Endothelial cell of hepatic sinusoid (primary cell): ENCODE measurements at regions not wholly inside any gene's neighbourhood (a gene's known extent, or its start where the extent isn't known, plus 50 kb on each side); places are given as distances from the start of the nearest gene placed in this dataset.

Experiments
- in situ Hi-C: cut with HindIII; loops from 2 replicates; pipeline ENCODE4 v1.10.0; 2017; ENCODE audit warnings: low sequenced_read_pairs

DNA sequence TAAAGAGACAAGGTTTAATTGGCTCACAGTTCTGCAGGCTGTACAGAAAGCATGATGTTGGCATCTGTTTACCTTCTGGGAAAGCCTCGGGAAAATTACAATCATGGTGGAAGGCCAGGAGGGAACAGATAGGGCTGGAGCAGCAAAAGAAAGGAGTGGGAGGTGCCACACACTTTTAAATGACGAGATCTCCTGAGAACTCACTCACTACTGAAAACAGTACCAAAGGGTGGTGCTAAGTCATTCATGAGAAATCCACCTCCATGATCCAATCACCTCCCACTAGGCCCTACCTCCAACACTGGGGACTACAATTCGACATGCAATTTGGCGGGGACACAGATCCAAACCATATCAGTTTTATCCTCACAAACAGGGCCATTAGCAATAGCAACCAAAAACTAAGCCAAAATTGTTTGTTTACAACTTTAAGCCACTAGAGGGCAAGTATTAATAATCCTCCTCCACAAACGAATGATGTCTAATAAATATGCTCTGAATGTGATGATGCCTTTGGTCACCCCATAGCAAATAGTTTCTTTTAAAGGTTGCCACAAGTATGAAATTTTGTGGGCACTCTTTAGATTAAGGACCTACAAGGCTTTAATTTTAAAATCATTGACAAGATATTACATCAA is 129.2 kb upstream of the NRBF2 start:
- in situ Hi-C loops = no loop called here

DNA sequence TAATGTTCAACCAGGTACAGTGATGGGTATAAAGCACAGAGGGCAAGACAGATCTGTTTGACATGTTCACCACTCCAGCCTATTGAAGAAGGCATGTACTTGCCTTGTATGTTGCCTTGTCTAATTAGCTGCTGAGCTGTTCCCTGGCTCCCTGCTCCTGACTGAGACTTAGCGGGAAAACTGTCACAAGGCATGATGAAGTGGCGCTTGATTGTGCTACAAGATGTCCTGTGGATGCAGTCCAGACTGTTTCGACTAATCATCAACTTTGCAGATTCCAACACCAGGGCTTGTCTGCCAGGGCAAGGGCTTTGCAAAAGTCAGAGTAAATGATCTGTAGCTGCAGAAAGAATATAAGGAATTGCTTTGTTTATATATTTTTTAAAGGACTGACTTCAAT is 136.2 kb upstream of the NRBF2 start:
- in situ Hi-C loops = no loop called here

DNA sequence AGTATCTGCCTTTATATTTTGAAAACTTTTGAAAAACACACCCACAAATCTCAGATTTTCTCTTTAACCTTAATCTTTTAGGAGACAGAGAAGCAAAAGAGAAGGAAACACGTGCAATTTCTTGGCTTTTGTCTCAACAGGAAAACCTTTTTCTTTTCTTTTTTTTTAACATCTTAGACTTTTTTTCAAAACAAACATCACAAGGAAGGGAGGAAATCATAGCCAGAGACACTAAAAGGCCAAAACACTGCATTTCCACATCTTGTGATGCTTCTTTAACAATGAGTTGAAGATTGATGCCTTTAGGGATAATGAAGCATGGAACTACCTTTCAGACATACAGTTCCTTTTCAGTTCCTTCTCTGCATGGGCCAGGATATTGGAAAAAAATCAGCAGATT is 136.6 kb upstream of the NRBF2 start:
- in situ Hi-C loops = no loop called here

DNA sequence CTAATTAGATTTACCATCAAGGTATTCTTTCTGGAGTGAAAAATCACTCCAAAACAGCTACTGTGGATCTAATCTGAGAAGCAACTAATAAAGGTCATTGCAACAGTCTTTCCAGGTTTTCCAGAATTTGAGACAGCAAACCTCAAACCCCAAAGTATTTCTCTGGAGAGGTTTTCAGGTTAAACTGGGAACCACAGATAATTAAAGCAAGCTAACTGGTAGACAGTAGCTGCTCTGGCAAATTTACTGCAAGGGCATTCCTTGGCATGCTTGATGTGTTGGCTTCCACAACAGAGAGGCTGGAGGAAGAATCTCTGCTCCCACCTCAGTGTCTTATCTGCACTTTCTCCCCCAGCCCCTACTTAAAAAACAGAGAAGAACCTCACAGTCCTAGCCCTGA is 140.0 kb upstream of the NRBF2 start:
- in situ Hi-C loops = no loop called here

DNA sequence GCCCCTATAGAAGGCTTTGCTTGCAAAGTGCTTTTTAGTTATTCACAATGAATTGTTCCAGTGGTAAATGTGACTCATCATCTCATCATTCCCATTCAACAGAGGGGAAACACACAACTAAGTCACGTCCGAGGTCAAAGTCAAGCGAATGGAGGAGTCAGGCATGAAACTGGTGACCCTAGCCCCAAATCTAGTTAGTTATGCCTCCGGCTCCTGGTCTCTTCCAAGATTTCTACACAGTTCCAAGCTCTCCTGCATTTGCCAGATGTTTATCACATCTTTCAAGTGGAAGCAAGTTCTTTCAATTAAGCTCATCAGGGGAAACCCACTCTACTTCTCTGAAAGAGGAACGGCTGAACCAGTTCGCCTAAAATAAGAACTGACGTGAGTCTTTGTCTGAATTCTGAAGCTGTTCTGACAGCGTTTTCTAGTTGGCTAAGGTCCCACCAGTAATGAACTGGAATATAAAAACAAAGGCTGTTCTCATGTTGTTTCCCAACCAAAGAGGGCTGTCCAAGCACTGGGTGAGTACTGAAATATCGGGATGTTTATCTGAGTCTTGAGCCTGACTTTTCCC is 140.9 kb upstream of the NRBF2 start:
- in situ Hi-C loops = no loop called here

DNA sequence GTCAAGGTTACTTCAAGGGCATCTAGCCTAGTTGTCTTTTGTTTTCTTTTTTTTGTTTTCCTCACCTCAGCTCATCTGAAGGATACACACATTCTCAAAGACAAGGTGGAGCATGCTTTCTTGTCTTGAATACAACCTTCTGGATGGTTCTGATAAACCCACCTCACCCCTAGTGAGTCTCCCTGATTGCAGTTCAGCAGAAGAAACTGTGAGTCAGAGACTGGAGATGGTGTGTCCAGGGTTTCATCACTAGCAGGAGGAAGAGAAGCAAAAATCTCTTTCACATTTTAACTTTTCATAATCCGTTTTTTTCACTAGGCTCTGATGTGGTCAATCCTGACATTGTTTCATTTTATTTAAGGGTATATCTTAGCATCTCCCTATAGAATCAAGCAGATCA is 143.0 kb upstream of the NRBF2 start:
- in situ Hi-C loops = no loop called here

DNA sequence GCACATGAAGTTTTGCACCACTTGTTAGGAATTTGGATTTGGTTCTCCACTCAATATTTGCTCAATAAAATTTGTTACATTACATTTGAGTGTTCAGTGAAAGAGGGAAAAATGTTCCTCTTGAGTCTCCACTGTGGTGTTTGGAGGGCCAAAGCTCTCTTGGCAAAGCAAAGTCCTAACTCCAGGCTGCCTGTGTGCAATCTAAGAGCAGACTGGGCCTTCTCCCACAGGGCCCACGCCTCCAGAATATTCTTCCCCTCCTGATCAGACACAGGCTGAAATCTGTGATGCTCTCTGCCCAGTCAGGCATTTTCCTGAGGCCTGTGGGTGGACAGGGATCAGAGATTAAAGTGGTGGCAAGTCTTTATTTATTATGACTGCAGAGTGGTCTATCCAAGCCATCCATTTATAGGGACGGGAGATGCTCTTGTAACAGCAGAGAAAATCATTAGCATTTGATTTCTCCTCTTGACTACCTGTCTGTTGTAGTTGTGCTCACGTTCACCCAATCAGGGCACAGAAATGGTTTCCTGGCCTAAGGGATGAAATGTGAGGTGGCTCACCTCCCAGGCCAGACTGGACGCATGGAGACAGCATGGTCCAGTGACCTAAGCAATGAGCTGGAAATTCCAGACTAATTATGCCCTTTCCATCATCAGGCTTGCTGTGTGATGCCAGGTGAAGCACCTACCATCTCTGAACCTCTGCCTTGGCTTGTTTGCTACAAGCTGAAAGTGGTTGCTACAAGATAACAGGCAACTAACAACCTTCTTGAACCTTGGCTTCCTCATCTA is 147.1 kb upstream of the NRBF2 start:
- in situ Hi-C loops = no loop called here

DNA sequence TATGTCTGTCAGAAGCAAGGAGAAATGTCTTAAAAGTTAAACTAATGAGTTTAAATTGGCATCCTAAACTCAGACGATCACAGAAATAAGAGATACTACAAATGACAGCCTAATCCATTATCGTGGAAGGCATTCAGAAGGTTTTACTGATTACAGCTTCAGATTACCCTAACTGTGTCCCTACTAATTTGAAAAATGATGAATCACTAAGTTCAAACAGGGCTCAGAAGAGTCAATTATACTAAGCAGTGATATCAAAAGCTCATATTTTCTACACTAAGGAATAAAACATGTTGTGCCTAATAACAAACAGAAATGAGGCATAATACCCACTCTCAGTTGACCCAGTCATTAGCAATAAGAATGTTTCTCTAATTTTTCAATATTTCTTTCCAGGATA is 152.0 kb upstream of the NRBF2 start:
- in situ Hi-C loops = no loop called here

DNA sequence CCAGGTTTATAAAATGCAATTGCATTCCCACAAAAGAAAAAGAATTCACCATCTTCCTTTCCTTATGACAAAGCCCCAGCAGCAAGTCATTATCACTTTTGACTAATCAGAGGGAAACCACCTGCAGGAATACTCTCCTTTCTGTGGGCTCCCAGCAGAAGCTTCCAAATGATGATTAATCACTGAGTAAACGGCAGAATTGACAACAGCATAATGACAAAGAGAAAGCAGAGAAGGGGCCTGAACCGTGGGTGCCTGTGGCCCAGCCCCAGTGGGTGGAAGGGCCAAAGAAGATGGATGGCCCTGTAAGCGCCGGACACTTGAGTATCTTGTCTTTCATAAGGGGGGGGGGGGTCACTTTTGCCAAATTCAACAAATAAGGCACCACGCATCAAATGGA is 152.4 kb upstream of the NRBF2 start:
- in situ Hi-C loops = no loop called here

DNA sequence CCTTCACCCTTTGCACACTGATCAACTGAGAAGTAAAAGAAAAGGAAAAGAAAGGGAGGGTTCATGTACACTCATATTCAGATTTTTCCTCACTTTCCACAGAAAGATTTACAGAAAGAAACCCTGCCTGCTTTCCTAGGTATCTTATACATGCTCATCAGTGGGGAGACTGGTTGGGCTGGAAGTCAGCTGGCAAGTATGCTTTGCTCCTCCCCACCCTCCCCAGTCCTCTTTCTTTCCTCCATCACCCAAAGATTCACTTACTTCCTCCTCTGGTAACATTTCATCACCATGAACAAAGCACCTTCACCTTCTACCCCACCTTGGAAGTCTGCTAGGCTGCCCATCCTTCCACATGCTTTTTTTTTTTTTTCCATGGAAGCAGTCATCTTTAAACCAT is 153.2 kb upstream of the NRBF2 start:
- in situ Hi-C loops = no loop called here

DNA sequence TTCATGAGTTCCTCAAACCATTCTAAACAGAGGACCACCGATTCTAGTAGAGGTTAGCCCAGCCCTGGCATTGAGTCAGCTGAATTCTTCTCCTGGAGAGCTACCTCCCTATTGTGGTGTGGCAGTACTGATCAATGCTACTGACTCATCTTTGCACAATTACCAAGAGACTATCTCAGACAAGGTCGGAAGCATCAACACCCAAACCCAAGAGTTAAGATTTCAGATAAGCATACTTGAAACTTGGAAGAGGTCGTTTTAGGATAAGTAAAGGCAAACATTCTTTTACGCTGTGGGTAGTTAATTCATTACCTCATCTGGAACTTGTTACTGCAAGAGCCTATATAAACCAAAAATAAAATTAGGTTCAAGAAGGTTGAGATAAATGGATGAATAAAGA is 154.6 kb upstream of the NRBF2 start:
- in situ Hi-C loops = no loop called here

DNA sequence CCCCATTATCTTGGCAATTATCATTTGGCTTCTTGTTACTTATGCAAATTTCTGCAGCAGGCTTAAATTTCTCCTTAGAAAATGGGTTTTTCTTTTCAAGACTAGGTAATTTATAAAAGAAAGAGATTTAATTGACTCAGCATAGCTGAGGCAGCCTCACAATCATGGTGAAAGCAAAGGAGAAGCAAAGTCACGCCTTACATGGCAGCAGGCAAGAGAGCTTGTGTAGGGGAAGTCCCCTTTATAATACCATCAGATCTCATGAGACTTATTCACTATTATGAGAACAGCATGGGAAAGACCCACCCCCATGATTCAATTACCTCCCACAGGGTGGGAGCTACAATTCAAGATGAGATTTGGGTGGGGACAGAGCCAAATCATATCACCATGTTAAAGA is 158.3 kb upstream of the NRBF2 start:
- in situ Hi-C loops = loop anchor here (5.0 kb wide), 1 partner anchor 62 kb away; no protein-coding TSS in a partner anchor

DNA sequence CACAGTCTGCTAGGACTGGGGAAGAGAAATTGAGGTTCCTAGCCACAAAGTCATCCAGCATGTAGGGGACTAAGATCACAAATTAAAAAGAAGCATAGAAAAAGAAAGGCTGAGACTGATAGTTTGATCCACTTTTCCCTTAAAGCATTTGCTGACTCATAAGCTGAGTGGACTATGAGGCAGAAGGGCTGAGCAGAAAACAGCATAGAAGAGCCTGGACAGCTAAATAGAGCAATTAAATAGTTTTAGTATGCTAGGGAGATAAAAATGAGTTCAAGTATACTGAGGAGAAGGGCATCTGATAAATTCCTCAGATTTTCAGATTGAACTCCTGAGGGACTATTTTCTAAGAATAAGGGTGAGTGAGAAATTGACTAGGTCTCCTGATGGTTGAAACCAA is 155.9 kb upstream of the EGR2 start:
- in situ Hi-C loops = loop anchor here (5.0 kb wide), 1 partner anchor 60 kb away; no protein-coding TSS in a partner anchor

DNA sequence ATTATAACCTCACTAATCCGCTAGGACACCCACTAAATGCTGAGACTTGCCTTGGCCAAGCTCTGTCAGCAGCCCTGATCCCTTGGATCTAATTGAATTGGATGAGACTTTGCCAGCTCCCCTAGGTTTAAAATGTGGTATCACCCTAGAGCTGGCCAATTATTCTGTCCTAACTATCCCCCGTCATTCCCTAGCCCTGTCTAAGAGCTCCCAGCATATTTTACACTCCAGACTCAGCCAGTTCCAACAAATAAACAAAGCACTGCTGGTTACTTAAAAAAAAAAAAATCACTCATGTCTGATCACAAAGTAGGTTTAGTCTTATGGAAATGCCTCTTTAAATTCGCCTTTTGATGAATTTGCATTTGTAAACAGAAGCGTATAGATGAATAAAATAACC is 147.9 kb upstream of the EGR2 start:
- in situ Hi-C loops = no loop called here

DNA sequence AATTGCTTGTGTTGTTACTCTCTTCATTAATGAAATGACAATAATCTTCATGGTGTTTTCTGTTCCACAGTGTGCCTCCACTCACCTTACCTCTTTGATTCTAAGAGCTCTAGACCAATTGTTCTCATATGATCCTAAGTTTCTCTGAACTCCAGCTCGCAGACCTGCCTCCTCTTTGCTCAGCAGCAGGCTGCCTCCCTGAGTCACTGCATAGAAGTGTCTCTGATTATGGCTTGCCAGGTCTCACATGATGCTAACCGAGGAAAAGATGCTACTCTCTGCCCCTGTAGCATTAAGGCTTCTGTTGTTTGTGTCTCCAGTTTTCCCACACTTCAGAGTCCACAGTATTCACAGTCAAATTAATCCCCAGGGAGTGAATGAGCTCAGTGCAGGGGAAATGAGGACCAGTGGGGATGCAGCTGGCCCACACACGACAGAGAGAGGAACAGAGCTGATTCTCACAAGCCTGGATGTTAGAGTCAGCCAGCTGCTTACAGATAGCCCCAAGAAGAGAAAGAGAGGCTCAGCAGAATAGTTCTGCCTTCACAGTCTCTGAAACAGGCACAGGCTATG is 145.9 kb upstream of the EGR2 start:
- in situ Hi-C loops = no loop called here

DNA sequence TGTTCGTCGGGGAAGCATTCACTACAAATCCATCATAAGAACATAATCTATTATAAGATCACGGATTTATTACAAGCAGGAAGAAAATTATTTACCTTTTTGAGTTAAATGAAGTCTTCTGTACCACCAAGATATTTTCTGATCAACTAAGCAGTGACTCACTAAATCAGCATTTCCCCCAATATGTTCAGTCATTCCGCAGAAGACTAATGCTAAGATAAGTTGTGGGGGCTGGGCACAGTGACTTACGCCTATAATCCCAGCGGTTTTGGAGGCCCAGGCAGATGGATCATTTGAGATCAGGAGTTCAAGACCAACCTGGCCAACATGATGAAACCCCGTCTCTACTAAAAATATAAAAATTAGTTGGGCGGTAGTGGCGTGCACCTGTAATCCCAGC is 144.2 kb upstream of the EGR2 start:
- in situ Hi-C loops = no loop called here

DNA sequence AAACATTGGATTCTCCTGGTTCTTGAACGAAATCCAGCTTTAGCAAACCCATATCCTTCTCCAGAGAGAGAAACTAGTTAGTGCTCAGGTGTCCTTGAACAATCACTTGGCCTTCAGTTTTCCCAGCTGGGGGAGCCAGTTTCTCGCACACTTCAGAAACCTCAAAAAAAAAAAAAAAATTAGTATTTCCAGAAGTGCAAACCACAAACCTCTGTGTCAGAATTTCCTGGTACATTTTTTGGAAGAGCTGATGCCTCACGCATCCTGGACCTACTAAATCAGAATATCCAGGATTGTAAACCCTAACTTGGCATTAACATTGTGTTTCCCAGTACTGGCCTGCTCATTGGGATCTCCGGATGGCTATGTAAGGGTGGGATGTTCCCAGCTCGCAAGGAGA is 143.4 kb upstream of the EGR2 start:
- in situ Hi-C loops = loop anchor here (5.0 kb wide), 1 partner anchor 88 kb away; no protein-coding TSS in a partner anchor

DNA sequence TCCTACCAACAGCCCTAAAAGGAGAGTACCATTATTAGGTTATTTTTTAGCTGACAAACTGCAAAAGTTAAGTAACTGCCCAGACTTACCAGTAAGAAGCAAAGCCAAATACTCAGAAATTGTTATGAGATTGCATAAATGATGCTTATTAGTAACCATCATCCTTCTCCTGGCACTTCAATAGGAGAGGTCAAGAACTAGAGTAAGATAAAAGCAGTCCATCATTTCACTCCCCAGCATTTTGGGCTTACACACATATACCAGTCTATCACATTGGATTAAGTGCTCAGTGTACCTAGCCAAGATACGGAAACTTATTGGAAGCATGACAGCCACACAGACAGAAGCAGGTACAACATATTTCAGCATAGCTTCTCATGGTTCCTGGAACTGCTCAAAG is 142.8 kb upstream of the EGR2 start:
- in situ Hi-C loops = loop anchor here (5.0 kb wide), 1 partner anchor 88 kb away; no protein-coding TSS in a partner anchor

DNA sequence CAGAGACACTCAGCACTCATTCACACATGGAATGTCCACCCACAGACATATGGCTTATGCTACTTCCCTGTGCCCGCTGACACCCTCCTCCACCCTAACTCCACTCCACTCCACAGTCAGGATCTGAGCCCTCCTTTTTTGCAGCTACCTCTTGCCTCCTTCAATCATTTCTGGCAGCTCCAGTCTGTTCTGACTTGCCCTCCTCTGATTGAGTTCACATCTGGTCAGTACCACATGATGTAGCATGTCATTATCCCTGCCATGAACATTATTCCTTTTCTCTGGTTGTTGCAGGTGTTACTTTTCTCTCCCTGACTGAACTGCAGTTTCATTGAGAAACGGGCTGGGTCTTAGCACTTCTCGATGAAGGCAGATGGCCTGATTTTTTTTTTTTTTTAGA is 130.1 kb upstream of the EGR2 start:
- in situ Hi-C loops = no loop called here

DNA sequence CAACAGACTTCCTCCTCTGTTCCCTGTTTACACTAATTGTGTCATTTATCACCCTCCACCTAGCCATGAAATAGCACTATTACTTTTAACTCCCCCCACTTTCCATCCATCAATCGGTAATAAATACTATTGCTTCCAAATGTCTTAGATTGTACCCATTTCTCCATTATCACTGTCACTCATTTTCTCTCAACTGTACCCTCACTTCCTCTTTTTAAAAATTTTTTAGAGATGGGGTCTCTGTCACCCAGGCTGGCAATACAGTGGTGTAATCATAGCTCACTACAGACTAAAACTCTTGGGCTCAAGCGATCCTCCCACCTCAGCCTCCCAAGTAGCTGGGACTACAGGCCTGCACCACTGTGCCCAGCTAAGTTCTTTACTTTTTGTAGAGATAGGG is 123.5 kb upstream of the EGR2 start:
- in situ Hi-C loops = no loop called here

DNA sequence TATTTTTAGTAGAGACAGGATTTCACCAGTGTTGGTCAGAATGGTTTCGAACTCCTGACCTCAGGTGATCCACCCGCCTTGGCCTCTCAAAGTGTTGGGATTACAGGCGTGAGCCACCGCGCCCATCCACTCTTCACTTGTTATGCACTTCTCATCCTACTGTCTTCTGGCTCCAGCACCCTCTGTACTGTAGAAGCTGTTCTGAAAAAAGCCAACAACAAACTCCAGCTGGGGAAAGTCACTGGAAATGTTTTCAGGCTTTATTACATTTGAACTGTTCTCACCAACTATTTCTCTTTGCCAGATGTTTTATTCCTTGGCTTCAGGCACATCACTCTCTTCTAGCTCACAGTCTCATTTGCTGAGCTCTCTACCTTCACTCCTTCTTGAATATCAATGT is 122.5 kb upstream of the EGR2 start:
- in situ Hi-C loops = no loop called here

DNA sequence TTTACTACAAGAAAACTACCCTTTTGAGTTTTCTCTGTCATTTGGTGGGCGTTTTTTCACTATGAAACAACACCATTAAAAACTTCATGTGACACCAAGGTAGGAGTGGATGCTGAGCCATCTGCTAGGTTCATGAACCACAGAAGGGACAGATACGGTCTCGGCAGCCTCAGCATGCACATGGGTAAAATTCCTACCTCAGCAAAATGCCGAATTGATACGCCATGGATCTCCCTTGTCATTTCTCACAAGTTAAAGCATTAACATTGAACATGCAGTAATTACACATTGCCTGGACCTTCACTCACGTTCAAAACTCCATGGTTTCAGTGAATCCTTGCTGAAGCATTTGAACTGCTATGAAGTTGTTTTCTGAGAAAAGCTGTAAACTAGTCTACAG is 121.5 kb upstream of the EGR2 start:
- in situ Hi-C loops = no loop called here
